ENCODE measurements at regions not wholly inside any gene's neighbourhood (a gene's known extent, or its start where the extent isn't known, plus 50 kb on each side); places are given as distances from the start of the nearest gene placed in this dataset.

- no peak for DNase-seq (ENCODE audit: low read depth in 2 of 2)
Measured at GRCh38 chr6:165229216-165229615, 80.2 kb downstream of the C6orf118 start.

GRCh38 chr6:165227644-165228329 lies 81.6 kb downstream of the C6orf118 start:
- no peak for DNase-seq (ENCODE audit: low read depth in 2 of 2)

GRCh38 chr6:165223736-165224135 lies 85.7 kb downstream of the C6orf118 start:
- no peak for DNase-seq (ENCODE audit: low read depth in 2 of 2)

GRCh38 chr6:165223101-165223500 lies 86.3 kb downstream of the C6orf118 start:
- DNase-seq (ENCODE audit: low read depth in 2 of 2), result no peak

- no peak for DNase-seq (ENCODE audit: low read depth in 2 of 2)
Measured at GRCh38 chr6:165222315-165223025, 86.9 kb downstream of the C6orf118 start.

- no peak for DNase-seq (ENCODE audit: low read depth in 2 of 2)
Measured at GRCh38 chr6:165220045-165220444, 89.4 kb downstream of the C6orf118 start.

- no peak for DNase-seq (ENCODE audit: low read depth in 2 of 2)
Measured at GRCh38 chr6:165219629-165220028, 89.8 kb downstream of the C6orf118 start.

- no peak for DNase-seq (ENCODE audit: low read depth in 2 of 2)
Measured at GRCh38 chr6:165218829-165219228, 90.6 kb downstream of the C6orf118 start.

- DNase-seq (ENCODE audit: low read depth in 2 of 2), result no peak
Measured at GRCh38 chr6:165206798-165207197, 102.6 kb downstream of the C6orf118 start.

- no peak for DNase-seq (ENCODE audit: low read depth in 2 of 2)
Measured at GRCh38 chr6:165205632-165206031, 103.8 kb downstream of the C6orf118 start.

GRCh38 chr6:165204807-165205545 lies 104.4 kb downstream of the C6orf118 start:
- DNase-seq (ENCODE audit: low read depth in 2 of 2), result no peak

GRCh38 chr6:165200178-165200577 lies 109.2 kb downstream of the C6orf118 start:
- DNase-seq (ENCODE audit: low read depth in 2 of 2), result no peak

- DNase-seq (ENCODE audit: low read depth in 2 of 2), result no peak
Measured at GRCh38 chr6:165191461-165191860, 117.9 kb downstream of the C6orf118 start.

- no peak for DNase-seq (ENCODE audit: low read depth in 2 of 2)
Measured at GRCh38 chr6:165186441-165187205, 122.8 kb downstream of the C6orf118 start.

GRCh38 chr6:165186041-165186440 lies 123.4 kb downstream of the C6orf118 start:
- no peak for DNase-seq (ENCODE audit: low read depth in 2 of 2)

GRCh38 chr6:165184192-165184979 lies 125.0 kb downstream of the C6orf118 start:
- no peak for DNase-seq (ENCODE audit: low read depth in 2 of 2)

GRCh38 chr6:165183496-165184140 lies 125.8 kb downstream of the C6orf118 start:
- no peak for DNase-seq (ENCODE audit: low read depth in 2 of 2)

- no peak for DNase-seq (ENCODE audit: low read depth in 2 of 2)
Measured at GRCh38 chr6:165183071-165183470, 126.3 kb downstream of the C6orf118 start.

- peak in 1 of 2 donors; percentile 43 for DNase-seq (ENCODE audit: low read depth in 2 of 2)
Measured at GRCh38 chr6:165181951-165182414, 127.4 kb downstream of the C6orf118 start.

GRCh38 chr6:165178056-165178455 lies 131.3 kb downstream of the C6orf118 start:
- no peak for DNase-seq (ENCODE audit: low read depth in 2 of 2)
